A549 (cell line): ENCODE measurements at regions not wholly inside any gene's neighbourhood (a gene's known extent, or its start where the extent isn't known, plus 50 kb on each side); places are given as distances from the start of the nearest gene placed in this dataset.

ENCODE experiments used
- ATAC-seq, 2 experiments: fragments of 200-7000 bp in 1 of 2; fragments of >200 bp in 1 of 2; cut with Nextera tagmentation in 1 of 2; cut with Tn5 transposase in 1 of 2; 3 replicates each; pipeline versions ENCODE4 v1.8.0 to v1.9.1; 2018 to 2020; ENCODE audit warnings: mild to moderate bottlenecking in 1 of 2, moderate library complexity in 1 of 2
- CTCF ChIA-PET: fragments of 300-600 bp; sonication (Branson Sonifier 250); formaldehyde crosslinking; extraction: SDS; loops from one replicate; lab custom pipeline; 2021; ENCODE audit warnings: antibody characterized with exemption, inconsistent platforms; lab: Yijun Ruan, JAX
- POLR2A ChIA-PET: fragments of 350-600 bp; formaldehyde crosslinking; extraction: SDS; loops from one replicate; lab custom pipeline; 2021; ENCODE audit warnings: antibody characterized with exemption, inconsistent platforms; lab: Yijun Ruan, JAX
- DNase-seq, 2 experiments: peaks; one replicate each; pipeline versions ENCODE4 v3.0.0 to v3.0.0-alpha.2; 2011 to 2016; ENCODE audit warnings: low read depth in 1 of 2, low spot score in 1 of 2
- FAIRE-seq: peaks from 2 replicates; lab custom pipeline; 2011; peaks lifted over from hg19 to GRCh38; lab: Jason Lieb, UNC
- H3K27ac ChIP-seq, 2 experiments: fragments of >200 bp; sonication (Bioruptor Twin); formaldehyde crosslinking; 3 replicates each; pipeline ENCODE4 v1.5.1; 2016 to 2017
- H3K4me1 ChIP-seq: fragments of >200 bp; sonication (Bioruptor Twin); formaldehyde crosslinking; 3 replicates; pipeline ENCODE4 v1.6.1; 2016
- H3K4me2 ChIP-seq: fragments of >200 bp; sonication (Bioruptor Twin); formaldehyde crosslinking; 3 replicates; pipeline ENCODE4 v1.6.1; 2016
- H3K4me3 ChIP-seq: fragments of >200 bp; sonication (Bioruptor Twin); formaldehyde crosslinking; 3 replicates; pipeline ENCODE4 v1.5.1; 2016
- H3K9me3 ChIP-seq: fragments of >200 bp; sonication (Bioruptor Twin); formaldehyde crosslinking; 3 replicates; pipeline ENCODE4 v1.6.1; 2016
- ATOH8 ChIP-seq: fragments of 250-450 bp; sonication (Bioruptor Pico); IDR thresholded peaks from 2 replicates; pipeline ENCODE4 v1.5.0; 2020; ENCODE audit warnings: low read depth, mild to moderate bottlenecking, moderate library complexity
- BCL3 ChIP-seq: fragments of >200 bp; sonication (Bioruptor Twin); formaldehyde crosslinking; IDR thresholded peaks from 3 replicates; pipeline ENCODE4 v1.6.1; 2016
- CHD2 ChIP-seq: fragments of 150-350 bp; IDR thresholded peaks from 2 replicates; pipeline ENCODE4 v1.6.1; 2014; ENCODE audit warnings: low read length; ENCODE audit not compliant: partially characterized antibody
- FOSB ChIP-seq: fragments of 250-450 bp; sonication (Bioruptor Pico); IDR thresholded peaks from 2 replicates; pipeline ENCODE4 v1.5.0; 2020; ENCODE audit warnings: mild to moderate bottlenecking, moderate library complexity
- HES2 ChIP-seq: fragments of >200 bp; sonication (Bioruptor Twin); formaldehyde crosslinking; IDR thresholded peaks from 2 replicates; pipeline ENCODE4 v1.6.1; 2016
- MAX ChIP-seq: IDR thresholded peaks from 2 replicates; pipeline ENCODE4 v1.6.1; 2012
- POLR2A ChIP-seq: IDR thresholded peaks from 2 replicates; pipeline ENCODE4 v1.6.1; 2012; ENCODE audit warnings: mild to moderate bottlenecking, low read length
- REST ChIP-seq: fragments of 200-600 bp; sonication (generic); IDR thresholded peaks from 2 replicates; pipeline ENCODE4 v1.6.1; 2016; ENCODE audit warnings: antibody characterized with exemption, mild to moderate bottlenecking, moderate library complexity
- SREBF2 ChIP-seq: fragments of 450-650 bp; IDR thresholded peaks from 2 replicates; pipeline ENCODE4 v1.6.1; 2014; ENCODE audit warnings: mild to moderate bottlenecking, moderate library complexity
- ZC3H11A ChIP-seq: fragments of 450-650 bp; IDR thresholded peaks from 2 replicates; pipeline ENCODE4 v1.6.1; 2014; ENCODE audit warnings: antibody characterized with exemption, mild to moderate bottlenecking
- ZFP36 ChIP-seq: fragments of 450-650 bp; IDR thresholded peaks from 2 replicates; pipeline ENCODE4 v1.6.1; 2014; ENCODE audit warnings: borderline replicate concordance; ENCODE audit not compliant: partially characterized antibody
- WGBS: methylation state at CpG from one replicate; pipeline ENCODE4 v1.1.6; 2017; ENCODE audit errors: missing lambda C conversion rate; 5-methylcytosine and 5-hydroxymethylcytosine counted together

- 67% methylated on average over 14 of the region's 16 CpGs for WGBS
- Histone ChIP-seq H3K4me3 (no peak overlapping the region), H3K27ac (no peak overlapping the region), H3K4me2 (no peak overlapping the region)
- ATAC-seq: no peak
- CTCF ChIA-PET: interaction anchor here (0.5 to 1.6 kb wide), 6 partner anchors 17 to 332 kb away, joined by 3 to 5 read pairs (median 3); no protein-coding TSS in a partner anchor
- DNase-seq: no peak
- TF ChIP-seq ZFP36: no peak
- no peak for TF ChIP-seq ATOH8 (CRISPR knock-in tag)
- TF ChIP-seq ZC3H11A: no peak
- TF ChIP-seq MAX: no peak
- no peak for TF ChIP-seq CHD2
- no peak for TF ChIP-seq REST
- TF ChIP-seq, all 56 proteins: peak for 0
- H3K9me3 ChIP-seq: no peaks in the 10 kb centered on the region
- H3K4me1 ChIP-seq: no peaks in the 10 kb centered on the region
- POLR2A ChIA-PET: no interaction called here
- no peak for FAIRE-seq
Observed at GRCh38 chr2:239831001-239831731, 194.0 kb downstream of the NDUFA10 start.

GRCh38 chr2:239830121-239831000, 194.8 kb downstream of the NDUFA10 start:
- ChIA-PET CTCF (interaction anchor here (0.5 to 2.1 kb wide), 6 partner anchors 12 to 270 kb away, joined by 3 to 5 read pairs (median 3); no protein-coding TSS in a partner anchor), POLR2A (no interaction called here)
- Histone ChIP-seq H3K4me3 (no peak overlapping the region), H3K9me3 (no peaks in the 10 kb centered on the region), H3K27ac (no peak overlapping the region), H3K4me1 (no peaks in the 10 kb centered on the region), H3K4me2 (no peak overlapping the region)
- TF ChIP-seq REST (no peak), SREBF2 (no peak), HES2 (no peak), POLR2A (no peak), FOSB (CRISPR knock-in tag) (no peak), BCL3 (no peak)
- FAIRE-seq (no peak), ATAC-seq (peak; percentile 35 to 42; a peak in 3 of 6 replicates), DNase-seq (no peak)
- WGBS: 66% methylated on average over 8 of the region's 9 CpGs
